HG02759 (cell line): ENCODE measurements at regions not wholly inside any gene's neighbourhood (a gene's known extent, or its start where the extent isn't known, plus 50 kb on each side); places are given as distances from the start of the nearest gene placed in this dataset.

ENCODE experiments used
- ATAC-seq: cut with Tn5 transposase; IDR thresholded peaks from one replicate; pipeline ENCODE4 v1.9.1; 2021; ENCODE audit warnings: mild to moderate bottlenecking, moderate library complexity; ENCODE audit not compliant: unreplicated experiment

DNA sequence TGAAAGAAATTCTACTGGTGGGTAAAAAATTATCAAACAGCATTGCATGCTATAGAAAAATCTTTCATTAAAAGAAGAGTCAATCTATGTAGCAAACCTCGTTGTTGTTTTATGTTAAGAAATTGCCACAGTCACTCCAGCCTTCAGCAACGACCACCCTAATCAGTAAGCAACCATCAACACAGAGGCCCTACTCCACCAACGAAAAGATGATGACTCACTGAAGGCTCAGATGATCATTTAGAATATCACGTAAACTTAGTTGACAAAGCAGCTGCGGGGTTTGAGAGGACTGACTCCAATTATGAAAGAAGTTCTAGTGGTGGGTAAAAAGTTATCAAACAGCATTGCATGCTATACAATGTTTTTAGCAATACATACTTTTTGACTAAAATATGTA is 242.6 kb downstream of the DRD1 start:
- no peak for ATAC-seq

DNA sequence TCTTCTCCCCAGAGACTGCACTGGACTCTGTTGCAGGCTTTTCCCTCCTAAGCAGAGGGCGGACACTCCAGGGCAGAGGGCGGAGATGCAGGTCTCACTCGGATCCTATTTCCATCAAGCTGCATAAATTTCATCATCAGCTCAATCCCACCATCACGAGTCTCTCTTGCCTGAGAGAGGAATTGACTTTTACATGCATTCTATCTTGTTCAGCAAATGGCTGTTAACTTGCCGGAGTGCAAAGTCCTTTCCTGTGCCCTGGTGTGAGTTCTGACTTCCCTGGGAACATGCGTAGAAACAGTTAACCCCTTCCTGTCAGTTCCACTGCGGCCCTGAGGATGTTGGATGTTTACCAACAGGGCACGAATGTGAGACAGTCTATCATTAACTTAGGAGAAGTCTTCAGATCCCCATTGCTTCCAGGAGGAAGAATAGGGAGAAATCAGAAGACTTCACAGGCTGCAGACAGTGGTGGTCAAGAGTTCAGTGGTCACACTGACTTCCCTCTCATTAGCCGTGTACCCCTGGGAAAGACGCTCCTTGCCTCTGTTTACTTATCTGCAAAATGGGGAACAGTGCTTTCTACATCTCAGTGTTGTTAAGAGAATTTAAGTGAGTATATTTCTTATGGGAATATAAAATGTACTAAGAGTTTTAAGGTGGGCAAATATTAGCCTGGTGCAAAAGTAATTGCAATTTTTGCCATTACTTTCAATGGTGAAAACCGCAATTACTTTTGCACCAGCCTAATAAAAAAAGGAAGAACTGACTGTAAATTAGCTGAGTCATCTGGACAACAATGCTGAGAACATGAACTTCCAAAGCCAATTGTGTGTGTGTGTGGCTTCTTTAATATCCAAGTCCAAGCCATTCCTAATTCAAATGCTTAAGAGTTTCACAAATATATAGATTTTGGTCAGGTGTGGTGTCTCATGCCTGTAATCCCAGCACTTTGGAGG is 248.0 kb downstream of the DRD1 start:
- no peak for ATAC-seq

DNA sequence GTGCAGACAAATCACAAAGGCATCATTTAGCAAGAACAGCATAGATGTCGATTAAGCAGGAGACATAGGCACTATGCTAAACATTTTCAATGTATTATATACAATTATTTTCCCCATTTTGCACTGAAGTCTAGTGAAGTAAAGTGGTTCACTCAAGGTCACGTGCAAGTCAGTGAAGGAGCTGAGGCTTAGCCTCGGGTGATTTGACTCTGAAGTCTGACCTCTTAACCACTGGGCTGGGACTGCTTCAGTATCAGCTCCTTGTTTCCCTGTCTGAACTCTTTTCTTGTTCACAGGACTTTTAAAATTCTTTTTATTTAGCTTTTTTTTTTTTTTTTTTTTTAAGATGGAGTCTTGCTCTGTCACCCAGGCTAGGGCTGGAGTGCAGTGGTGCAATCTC is 262.7 kb downstream of the DRD1 start:
- ATAC-seq = no peak

DNA sequence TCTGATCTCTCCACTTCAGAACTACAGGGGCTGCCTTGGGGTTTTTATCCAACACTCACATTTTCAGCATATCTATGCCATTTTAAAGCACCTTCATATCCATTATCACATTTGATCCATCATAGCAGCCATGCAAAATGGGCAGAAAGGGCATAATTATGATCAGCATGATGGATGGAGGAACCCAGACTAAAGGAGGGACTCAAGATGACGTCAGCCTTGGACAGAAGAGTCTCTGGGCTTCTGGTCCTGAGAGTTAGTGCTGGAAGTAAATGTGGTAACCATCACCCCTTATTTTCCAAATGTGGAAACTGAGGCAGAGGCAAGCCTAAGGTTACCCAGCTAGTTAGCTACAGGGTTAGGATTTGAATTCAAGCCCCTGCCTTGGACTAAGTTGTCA is 273.1 kb downstream of the DRD1 start:
- no peak for ATAC-seq

DNA sequence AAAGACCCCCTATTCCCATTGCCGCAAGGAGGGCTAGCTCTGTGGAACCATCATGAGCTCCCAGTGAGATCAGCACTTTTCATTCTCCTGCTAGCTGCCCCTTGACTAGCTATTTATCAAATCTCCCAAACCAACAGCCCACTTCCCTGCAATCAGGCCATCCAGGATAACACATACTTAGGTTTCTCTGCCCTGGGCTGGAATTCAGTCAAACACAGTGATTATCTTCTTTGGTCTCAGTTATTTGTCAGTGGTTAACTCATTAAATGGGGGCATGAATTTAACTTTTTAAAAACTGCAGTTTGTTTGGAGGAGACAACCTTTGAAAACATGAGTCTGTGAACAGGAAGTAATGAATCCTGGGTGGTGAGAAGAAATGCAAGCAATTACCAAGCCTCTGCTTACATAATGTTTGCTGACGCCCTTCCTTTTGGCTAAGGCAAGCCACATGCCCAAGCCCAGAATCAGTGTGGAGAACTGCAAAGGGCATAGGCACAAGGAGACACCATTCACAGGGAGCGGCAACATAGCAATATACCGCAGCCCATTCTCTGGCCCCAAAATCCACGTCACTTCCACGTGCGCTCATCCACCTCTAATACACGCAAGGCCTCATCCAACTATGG is 275.0 kb downstream of the DRD1 start:
- ATAC-seq = no peak

DNA sequence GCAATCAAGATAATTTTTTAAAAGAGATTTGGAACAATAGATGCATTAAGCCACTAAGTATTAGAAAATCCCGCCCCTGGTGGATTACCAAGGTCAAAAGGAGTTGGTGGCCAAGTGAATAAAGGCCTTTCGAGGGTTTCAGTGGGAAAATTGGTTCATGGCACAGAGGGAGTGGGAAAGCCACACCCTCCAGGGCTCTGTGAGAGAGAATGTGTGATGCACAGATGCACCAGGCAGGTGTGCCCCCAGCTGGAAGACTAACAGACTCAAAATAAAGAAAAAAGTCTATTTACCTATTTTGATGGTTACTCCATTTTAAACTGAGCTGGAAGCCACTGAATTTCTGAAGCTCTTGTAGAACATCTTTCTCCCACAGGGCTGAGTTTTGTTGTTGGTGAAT is 278.0 kb downstream of the DRD1 start:
- no peak for ATAC-seq

DNA sequence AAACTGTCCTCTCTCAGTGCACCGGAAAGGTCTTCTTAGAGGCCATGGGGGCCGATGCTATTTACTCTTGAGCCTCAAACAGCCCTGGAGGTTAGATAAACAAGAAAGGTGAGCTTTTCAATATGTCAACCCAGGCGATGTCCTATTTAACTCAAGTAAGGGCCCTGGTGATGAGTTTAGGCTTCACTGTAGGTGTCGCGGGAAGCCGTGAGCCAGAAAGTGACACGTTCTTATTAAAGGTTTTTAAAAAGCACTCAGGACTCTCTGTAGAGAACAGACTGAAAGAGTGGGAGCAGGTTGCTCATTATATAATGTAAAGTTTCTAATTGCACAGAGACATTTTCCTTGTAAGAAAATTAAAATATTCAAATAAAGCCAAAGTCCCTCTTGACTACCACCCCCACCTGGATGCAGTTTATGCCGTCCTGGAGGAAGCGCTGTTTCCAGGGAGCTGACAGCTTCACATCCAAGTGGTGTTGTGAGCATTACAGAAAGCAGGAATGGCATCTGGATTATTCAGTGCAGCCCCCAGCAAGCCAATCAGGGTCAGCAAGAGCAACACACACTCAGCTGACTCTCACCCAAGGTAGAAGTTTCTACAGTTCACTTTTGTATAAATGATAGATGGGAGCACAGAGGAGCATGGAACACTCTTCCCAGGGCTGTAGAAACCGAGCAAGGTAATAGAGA is 280.3 kb downstream of the DRD1 start:
- no peak for ATAC-seq

DNA sequence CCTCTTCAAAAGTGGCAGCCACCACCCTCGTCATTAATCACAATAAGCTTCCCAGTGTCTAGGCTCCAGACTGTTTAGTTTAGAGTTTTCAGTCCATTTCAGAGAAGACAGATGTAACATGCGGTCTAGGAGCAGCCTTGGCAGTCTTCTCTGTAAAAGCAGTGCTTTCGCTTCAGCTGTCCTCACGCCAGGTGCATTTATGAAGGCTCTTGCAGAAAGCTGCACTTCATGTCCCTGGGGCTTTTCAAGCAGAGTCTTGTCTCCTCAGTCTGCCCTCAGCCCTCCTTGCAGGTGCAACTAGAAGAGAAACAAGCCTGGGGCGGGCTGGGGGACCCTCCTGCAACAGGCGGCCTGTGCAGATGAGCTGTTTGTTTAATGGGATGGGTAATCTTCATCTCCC is 281.9 kb downstream of the DRD1 start:
- ATAC-seq = no peak

DNA sequence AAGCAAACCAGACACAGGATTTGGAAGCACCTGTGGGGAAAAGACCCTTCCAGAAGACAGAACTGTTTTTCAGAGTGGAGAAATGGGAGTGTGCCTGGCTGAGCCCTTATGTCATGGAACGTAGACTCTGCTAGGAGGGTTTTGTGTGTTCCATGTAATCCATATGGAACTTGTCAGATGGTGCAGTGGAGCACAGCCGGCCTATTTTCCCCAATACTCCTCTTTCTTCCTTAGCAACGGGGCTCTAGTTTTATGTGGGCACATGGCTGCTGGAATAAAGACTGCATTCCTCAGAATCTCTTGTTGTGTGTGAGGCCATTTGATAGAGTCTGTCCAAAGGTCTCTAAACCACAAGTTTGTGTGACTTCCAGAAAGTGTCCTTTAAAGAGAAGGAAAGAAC is 284.0 kb downstream of the DRD1 start:
- no peak for ATAC-seq

DNA sequence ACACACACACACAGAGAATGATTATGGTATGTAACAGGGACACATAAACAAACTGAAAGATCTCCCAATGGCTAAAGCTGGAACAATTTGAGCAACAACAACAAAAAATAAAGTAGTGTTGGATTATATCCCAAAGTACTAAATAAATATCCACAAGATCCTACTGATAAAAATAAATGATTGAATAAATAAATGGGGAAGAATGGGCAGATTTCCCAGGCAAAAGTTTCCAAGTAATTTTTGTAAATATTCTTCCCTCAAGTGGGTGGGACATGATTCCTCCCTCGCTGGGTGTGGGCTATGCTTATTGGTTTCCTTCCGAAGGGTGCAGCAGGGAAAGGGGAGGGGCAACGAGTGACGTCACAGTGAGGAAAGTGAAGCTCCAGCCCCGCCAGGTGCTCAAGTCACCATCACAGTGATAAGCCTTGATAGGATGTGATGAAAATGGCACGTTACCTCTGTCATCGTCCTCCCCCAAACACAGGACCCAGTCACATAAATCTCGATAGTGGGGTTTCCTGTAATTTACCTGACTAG is 295.3 kb downstream of the DRD1 start:
- ATAC-seq = no peak

DNA sequence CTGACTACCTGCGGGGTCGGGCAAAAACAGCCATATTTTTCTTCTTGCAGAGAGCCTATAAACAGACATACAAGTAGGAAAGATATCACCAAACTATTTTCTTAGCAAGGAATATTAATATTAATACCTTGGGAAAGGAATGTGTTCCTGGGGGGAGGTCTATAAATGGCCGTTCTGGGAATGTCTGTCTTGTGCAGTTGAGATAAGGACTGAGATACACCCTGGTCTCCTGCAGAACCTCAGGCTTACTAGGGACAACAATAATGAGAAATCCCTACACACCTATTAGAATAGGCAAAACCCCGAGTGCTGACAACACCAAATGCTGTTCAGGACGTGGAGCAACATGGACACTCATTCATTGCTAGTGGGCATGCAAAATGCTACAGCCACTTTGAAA is 297.2 kb downstream of the DRD1 start:
- no peak for ATAC-seq

DNA sequence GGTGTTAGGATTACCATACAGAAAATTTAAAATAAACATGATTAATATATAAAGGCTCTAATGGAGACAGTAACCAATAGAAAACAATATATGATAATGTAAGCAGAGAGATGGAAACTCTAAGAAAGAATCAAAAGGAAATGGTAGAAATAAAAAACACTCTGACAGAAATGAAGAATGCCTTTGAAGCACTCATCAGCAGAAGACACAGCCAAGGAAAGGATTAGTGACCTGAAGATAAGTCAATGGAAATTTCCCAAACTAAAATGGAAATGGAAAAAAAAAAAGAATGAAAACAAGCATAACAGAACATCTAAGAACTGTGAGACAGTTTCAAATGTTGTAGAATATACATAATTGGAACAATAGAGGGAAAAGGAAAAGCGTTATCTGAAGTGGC is 302.6 kb downstream of the DRD1 start:
- no peak for ATAC-seq

DNA sequence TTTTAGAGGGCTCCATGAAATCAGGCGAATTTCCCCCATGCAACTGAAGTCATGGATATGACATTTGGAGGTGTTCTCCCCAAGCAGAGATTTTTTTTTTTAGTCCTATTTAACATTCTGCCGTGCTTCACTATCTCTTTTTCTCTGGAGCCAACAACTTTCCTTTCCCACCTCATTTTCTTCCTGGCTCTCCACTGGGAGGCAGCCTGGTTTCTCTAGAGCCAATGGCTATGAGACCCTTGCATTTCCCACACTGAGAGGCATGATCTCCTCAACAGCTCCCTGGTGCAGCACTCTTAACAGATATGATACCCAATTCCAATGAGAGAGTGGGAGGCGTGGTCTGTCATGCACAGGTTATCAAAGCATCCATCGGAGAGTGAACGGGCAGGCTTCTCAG is 310.8 kb downstream of the DRD1 start:
- no peak for ATAC-seq

DNA sequence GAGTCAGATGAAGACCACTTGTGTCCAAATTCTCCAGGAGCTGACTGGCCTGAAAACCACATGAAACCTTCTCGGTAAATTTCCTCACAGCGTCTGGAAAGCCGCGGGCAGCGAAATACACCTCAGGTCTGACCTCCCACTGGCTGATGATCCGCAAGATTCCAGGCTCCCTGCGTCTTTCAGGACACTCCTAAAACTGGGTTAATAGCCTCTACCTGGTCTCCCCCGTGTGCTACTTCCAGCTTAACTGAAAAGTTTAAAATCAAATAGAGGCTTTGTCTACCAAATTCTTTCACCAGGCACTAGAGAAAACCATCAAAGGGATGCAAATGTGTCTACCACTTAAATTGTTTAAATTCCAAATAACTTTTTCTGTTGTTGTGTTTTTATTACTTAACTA is 312.6 kb downstream of the DRD1 start:
- no peak for ATAC-seq

DNA sequence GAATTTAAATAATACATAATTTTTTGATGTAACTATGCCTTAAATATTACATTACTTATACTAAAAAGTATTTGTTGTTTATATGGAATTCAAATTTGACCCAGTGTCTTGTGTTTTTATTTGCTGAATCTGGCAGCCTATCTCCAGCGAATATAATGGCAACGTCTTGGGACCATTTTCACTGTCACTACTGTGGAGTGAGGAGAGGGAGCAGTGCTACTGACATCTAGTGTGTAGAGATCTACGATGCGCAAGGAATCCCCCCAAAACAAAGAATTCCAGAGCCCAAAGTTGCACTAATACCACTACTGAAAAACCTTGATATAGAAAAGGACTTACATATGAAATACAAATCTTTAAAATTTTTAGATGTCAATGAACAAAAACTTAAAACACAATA is 314.4 kb downstream of the DRD1 start:
- ATAC-seq = no peak

DNA sequence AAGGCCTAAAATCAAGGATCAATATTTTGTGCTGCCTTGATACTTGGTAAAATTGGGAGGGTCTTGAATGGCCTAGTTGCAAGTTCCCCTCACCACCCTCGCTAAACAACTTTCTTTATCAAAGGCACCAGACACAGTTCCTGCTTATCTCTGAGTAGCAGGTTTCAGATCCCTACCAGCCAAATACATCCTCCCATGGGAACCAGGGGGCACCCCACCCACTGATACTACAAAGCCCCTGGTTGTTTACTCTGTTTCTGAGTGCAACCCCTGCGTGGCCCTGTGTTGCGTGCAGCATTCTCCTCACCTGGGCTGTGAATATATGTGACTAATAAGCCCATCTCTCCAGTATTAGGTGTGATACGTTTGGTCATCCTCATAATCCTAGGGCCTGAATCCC is 314.9 kb downstream of the DRD1 start:
- no peak for ATAC-seq

DNA sequence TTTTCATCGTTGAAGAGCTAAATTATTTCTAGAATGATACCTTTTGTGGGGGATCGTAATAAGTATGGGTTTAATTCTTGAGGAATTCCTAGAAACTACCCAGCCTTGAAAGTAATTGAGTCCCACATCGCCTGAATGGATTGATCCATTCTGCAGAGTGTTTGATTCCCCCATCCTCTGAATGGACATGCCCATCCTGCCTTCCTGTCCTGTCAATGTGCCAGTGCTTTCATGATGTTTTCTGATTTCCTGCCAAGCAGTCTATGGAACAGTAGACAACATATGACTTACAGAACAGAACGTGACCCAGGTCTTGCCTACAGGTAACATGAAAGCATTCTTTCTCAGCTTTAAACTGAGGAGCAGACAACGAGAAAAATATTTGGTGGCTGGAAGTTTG is 319.2 kb downstream of the DRD1 start:
- no peak for ATAC-seq

DNA sequence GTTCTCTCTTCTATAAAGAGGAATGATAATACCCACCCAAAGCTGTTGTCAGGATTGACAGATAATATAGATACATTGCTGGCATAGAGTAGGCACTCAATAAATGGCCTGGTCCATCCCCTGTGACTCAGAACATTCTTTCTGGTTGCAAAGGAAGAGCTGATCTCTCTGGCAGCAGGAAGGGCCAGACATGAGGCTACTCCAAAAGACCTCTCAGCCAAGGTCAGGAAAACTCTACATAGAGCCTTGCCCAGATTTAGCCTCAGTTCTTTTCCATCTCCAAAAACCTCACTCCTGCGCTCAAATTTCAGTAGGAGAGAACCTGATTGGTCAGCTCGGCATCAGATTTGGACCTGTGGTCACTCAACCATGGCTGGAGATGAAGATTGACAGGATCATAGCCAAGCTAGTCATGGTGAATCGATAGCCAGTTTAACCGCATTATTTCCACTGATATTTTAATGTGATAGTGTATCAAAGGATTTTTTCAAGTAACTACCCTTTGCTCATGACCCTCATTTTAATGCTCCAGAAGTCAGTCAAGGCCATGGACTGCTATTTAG is 319.6 kb downstream of the DRD1 start:
- ATAC-seq = no peak

DNA sequence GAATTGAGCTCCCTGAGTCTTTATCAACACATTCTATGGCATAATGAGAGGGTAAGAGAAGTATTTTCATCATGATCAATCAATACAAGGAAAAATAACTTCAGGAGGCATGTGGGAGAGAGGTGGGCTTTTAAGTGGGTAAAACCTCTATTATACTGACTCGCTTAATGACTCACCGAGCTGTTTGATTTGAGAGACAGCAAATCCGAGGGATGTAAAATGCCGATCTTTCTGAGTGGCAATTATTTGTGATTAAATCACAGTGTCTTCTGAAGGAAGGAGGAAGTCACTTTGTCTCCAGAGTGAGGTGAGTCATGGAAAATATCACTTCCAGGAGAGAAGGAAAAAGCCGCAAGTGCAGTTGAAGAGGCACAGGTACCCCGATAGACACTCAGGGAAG is 320.4 kb downstream of the DRD1 start:
- no peak for ATAC-seq

DNA sequence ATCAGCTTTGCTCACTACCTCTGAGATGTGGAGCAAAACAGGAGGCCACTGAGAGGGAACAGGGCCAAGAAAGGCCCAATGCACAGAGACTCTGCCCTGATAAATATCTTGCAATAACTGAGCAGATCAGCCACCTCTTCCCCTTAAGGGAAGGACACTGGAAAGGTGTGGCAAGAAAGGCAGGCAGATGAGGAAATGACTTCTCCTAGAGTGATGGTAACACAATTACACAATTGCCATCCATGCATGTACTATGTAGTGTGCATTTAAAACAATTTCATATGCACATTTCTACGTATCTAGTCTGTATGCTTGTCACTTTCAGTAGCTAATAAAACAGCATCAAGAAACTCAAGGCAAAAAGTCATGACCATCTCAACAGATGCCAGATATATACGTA is 322.5 kb downstream of the DRD1 start:
- ATAC-seq = no peak

DNA sequence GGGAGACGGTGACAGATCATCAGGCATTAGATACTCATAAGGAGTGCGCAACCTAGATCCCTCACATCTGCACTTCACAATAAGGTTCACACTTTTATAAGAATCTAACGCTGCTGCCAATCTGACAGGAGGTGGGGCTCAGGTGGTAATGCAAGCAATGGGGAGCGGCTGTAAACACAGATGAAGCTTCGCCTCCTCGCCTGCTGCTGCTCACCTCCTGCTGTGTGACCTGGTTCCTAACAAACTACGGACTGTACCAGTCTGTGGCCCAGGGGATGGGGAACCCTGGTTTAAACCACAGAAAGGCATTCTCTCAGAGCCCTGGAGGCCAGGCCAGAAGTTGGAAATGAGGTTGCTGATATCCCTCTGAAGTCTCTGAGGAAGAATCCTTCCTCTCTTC is 323.6 kb downstream of the DRD1 start:
- no peak for ATAC-seq
